Astrocyte of the spinal cord (primary cell): ENCODE measurements at regions not wholly inside any gene's neighbourhood (a gene's known extent, or its start where the extent isn't known, plus 50 kb on each side); places are given as distances from the start of the nearest gene placed in this dataset.
"Not testable (repeated sequence)": the region's sequence is repeated elsewhere in the genome, so short reads cannot be mapped to it uniquely, and the experiment has no call there.

ENCODE experiments used
- DNase-seq: peaks from one replicate; pipeline ENCODE4 v3.0.0; 2011; ENCODE audit warnings: low read depth, low spot score
- H3K4me3 ChIP-seq: 2 replicates; pipeline ENCODE4 v1.5.1; 2011; ENCODE audit warnings: low read depth, mild to moderate bottlenecking, low read length, moderate library complexity
- CTCF ChIP-seq: IDR thresholded peaks from 2 replicates; pipeline ENCODE4 v1.5.1; 2012; ENCODE audit warnings: low read depth, mild to moderate bottlenecking, low read length, inconsistent platforms
- in situ Hi-C: cut with HindIII; loops from 2 replicates; pipeline ENCODE4 v1.10.0; 2017; ENCODE audit warnings: low sequenced_read_pairs

- TF ChIP-seq CTCF = no peak
- no peak overlapping the region for H3K4me3 ChIP-seq
- in situ Hi-C loops = no loop called here
- DNase-seq = no peak
Observed at GRCh38 chrX:143304025-143304424, 213.2 kb downstream of the SPANXN3 start.

GRCh38 chrX:143298663-143299241 lies 218.5 kb downstream of the SPANXN3 start:
- TF ChIP-seq CTCF = no peak
- no peak for DNase-seq
- in situ Hi-C loops = no loop called here
- H3K4me3 ChIP-seq = no peak overlapping the region

- DNase-seq = no peak
- in situ Hi-C loops = no loop called here
- no peak overlapping the region for H3K4me3 ChIP-seq
- no peak for TF ChIP-seq CTCF
Observed at GRCh38 chrX:143296521-143296920, 220.8 kb downstream of the SPANXN3 start.

GRCh38 chrX:143287236-143287635 lies 230.0 kb downstream of the SPANXN3 start:
- in situ Hi-C loops = no loop called here
- no peak overlapping the region for H3K4me3 ChIP-seq
- TF ChIP-seq CTCF = no peak
- DNase-seq = no peak

- H3K4me3 ChIP-seq = no peak overlapping the region
- in situ Hi-C loops = no loop called here
- TF ChIP-seq CTCF = no peak
- no peak for DNase-seq
Observed at GRCh38 chrX:143270317-143270716, 244.6 kb downstream of the SPANXN4 start.

GRCh38 chrX:143244593-143244992 lies 218.9 kb downstream of the SPANXN4 start:
- H3K4me3 ChIP-seq, DNase-seq, in situ Hi-C loops: not testable (repeated sequence)

- no peak for DNase-seq
- in situ Hi-C loops = no loop called here
- TF ChIP-seq CTCF = no peak
- H3K4me3 ChIP-seq = no peak overlapping the region
Observed at GRCh38 chrX:143240658-143241057, 214.9 kb downstream of the SPANXN4 start.
